H9 (cell line): ENCODE measurements at regions not wholly inside any gene's neighbourhood (a gene's known extent, or its start where the extent isn't known, plus 50 kb on each side); places are given as distances from the start of the nearest gene placed in this dataset.
"Not testable (repeated sequence)": the region's sequence is repeated elsewhere in the genome, so short reads cannot be mapped to it uniquely, and the experiment has no call there.

Experiments used
- DNase-seq: peaks from one replicate; pipeline ENCODE4 v3.0.0-alpha.2; 2017
- H2AFZ ChIP-seq: one replicate; pipeline ENCODE4 v1.6.1; 2013; ENCODE audit warnings: mild to moderate bottlenecking, low read length, control low read depth, moderate library complexity
- H2AK5ac ChIP-seq: 2 replicates; pipeline ENCODE4 v1.6.1; 2013; ENCODE audit warnings: low read length, control low read depth, mixed read lengths; ENCODE audit not compliant: insufficient read length
- H2BK120ac ChIP-seq: one replicate; pipeline ENCODE4 v1.6.1; 2013; ENCODE audit warnings: low read depth, mild to moderate bottlenecking, low read length, control low read depth, inconsistent platforms; ENCODE audit not compliant: poor library complexity, severe bottlenecking
- H2BK12ac ChIP-seq: 2 replicates; pipeline ENCODE4 v1.6.1; 2013; ENCODE audit warnings: low read length, control low read depth, mixed read lengths, low read depth; ENCODE audit not compliant: insufficient read length
- H2BK15ac ChIP-seq: 2 replicates; pipeline ENCODE4 v1.6.1; 2013; ENCODE audit warnings: low read depth, low read length, control low read depth
- H2BK20ac ChIP-seq: one replicate; pipeline ENCODE4 v1.6.1; 2013; ENCODE audit warnings: low read depth, mild to moderate bottlenecking, low read length, control low read depth, inconsistent platforms; ENCODE audit not compliant: poor library complexity, severe bottlenecking
- H2BK5ac ChIP-seq: 2 replicates; pipeline ENCODE4 v1.6.1; 2013; ENCODE audit warnings: low read length, control low read depth, mixed read lengths; ENCODE audit not compliant: insufficient read length
- H3K14ac ChIP-seq: 2 replicates; pipeline ENCODE4 v1.6.1; 2013; ENCODE audit warnings: low read length, control low read depth; ENCODE audit not compliant: insufficient read depth
- H3K18ac ChIP-seq: 2 replicates; pipeline ENCODE4 v1.6.1; 2013; ENCODE audit warnings: low read depth, mild to moderate bottlenecking, mixed read lengths, low read length, control low read depth; ENCODE audit not compliant: insufficient read length
- H3K23ac ChIP-seq: 2 replicates; pipeline ENCODE4 v1.6.1; 2013; ENCODE audit warnings: low read length, control low read depth, mixed read lengths, low read depth; ENCODE audit not compliant: insufficient read length
- H3K23me2 ChIP-seq: 2 replicates; pipeline ENCODE4 v1.6.1; 2013; ENCODE audit warnings: low read depth, mild to moderate bottlenecking, mixed read lengths, low read length, control low read depth; ENCODE audit not compliant: insufficient read length, poor library complexity, severe bottlenecking
- H3K27ac ChIP-seq: 2 replicates; pipeline ENCODE4 v1.5.1; 2013; ENCODE audit warnings: low read length, control low read depth, mixed read lengths, low read depth; ENCODE audit not compliant: insufficient read length
- H3K27me3 ChIP-seq: 2 replicates; pipeline ENCODE4 v1.6.1; 2013; ENCODE audit warnings: low read length, control low read depth, inconsistent platforms; ENCODE audit not compliant: insufficient read depth
- H3K4ac ChIP-seq: 2 replicates; pipeline ENCODE4 v1.6.1; 2013; ENCODE audit warnings: low read depth, mild to moderate bottlenecking, control low read depth, inconsistent platforms, low read length, moderate library complexity
- H3K4me1 ChIP-seq: 2 replicates; pipeline ENCODE4 v1.6.1; 2013; ENCODE audit warnings: low read length, control low read depth, inconsistent platforms; ENCODE audit not compliant: insufficient read depth
- H3K4me2 ChIP-seq: 2 replicates; pipeline ENCODE4 v1.6.1; 2013; ENCODE audit warnings: low read length, control low read depth, mixed read lengths; ENCODE audit not compliant: insufficient read length, insufficient read depth
- H3K56ac ChIP-seq: 2 replicates; pipeline ENCODE4 v1.6.1; 2013; ENCODE audit warnings: low read depth, mild to moderate bottlenecking, mixed read lengths, low read length, control low read depth; ENCODE audit not compliant: insufficient read length
- H3K79me1 ChIP-seq: 2 replicates; pipeline ENCODE4 v1.6.1; 2013; ENCODE audit warnings: low read depth, mild to moderate bottlenecking, moderate library complexity, low read length, control low read depth, inconsistent platforms; ENCODE audit not compliant: insufficient read depth, poor library complexity, severe bottlenecking
- H3K79me2 ChIP-seq: 2 replicates; pipeline ENCODE4 v1.6.1; 2013; ENCODE audit warnings: low read length, control low read depth, inconsistent platforms; ENCODE audit not compliant: insufficient read depth
- H3K9ac ChIP-seq: 2 replicates; pipeline ENCODE4 v1.6.1; 2013; ENCODE audit warnings: low read length, control low read depth, mixed read lengths; ENCODE audit not compliant: insufficient read length; ENCODE audit errors: extremely low read depth
- H3K9me3 ChIP-seq: one replicate; pipeline ENCODE4 v1.6.1; 2013; ENCODE audit warnings: low read depth, low read length, inconsistent platforms; ENCODE audit not compliant: control insufficient read depth
- H3T11ph ChIP-seq: one replicate; pipeline ENCODE4 v1.6.1; 2013; ENCODE audit warnings: mild to moderate bottlenecking, low read length, control low read depth, inconsistent platforms
- H4K20me1 ChIP-seq: one replicate; pipeline ENCODE4 v1.6.1; 2013; ENCODE audit not compliant: control insufficient read depth, insufficient read length, insufficient read depth
- H4K5ac ChIP-seq: 2 replicates; pipeline ENCODE4 v1.6.1; 2013; ENCODE audit warnings: low read depth, mild to moderate bottlenecking, mixed read lengths, low read length, control low read depth; ENCODE audit not compliant: insufficient read length
- H4K8ac ChIP-seq: replicated peaks from 2 replicates; pipeline ENCODE4 v1.6.1; 2013; ENCODE audit warnings: low read length, control low read depth, mixed read lengths, low read depth; ENCODE audit not compliant: insufficient read length
- H4K91ac ChIP-seq: 2 replicates; pipeline ENCODE4 v1.6.1; 2013; ENCODE audit warnings: low read depth, mild to moderate bottlenecking, moderate library complexity, mixed read lengths, low read length, control low read depth; ENCODE audit not compliant: insufficient read length
- H3K27ac Mint-ChIP-seq, 3 experiments: 2 replicates in 2 of 3; 3 replicates in 1 of 3; pipeline ENCODE4 v1.8.0; 2020 to 2021; ENCODE audit warnings: mixed read lengths in 3 of 3, mild to moderate bottlenecking in 1 of 3, moderate library complexity in 1 of 3
- H3K27me3 Mint-ChIP-seq: 2 replicates; pipeline ENCODE4 v1.8.0; 2021; ENCODE audit warnings: low read depth, mild to moderate bottlenecking, moderate library complexity, mixed read lengths
- H3K36me3 Mint-ChIP-seq, 3 experiments: 2 replicates in 2 of 3; 3 replicates in 1 of 3; pipeline ENCODE4 v1.8.0; 2020 to 2021; ENCODE audit warnings: low read depth in 3 of 3, mixed read lengths in 3 of 3; ENCODE audit not compliant: insufficient read depth in 1 of 3
- H3K4me1 Mint-ChIP-seq, 2 experiments: 2 replicates each; pipeline ENCODE4 v1.8.0; 2020; ENCODE audit warnings: mixed read lengths in 2 of 2
- H3K4me3 Mint-ChIP-seq, 2 experiments: 2 replicates in 1 of 2; 3 replicates in 1 of 2; pipeline ENCODE4 v1.8.0; 2020 to 2021; ENCODE audit warnings: mild to moderate bottlenecking in 2 of 2, mixed read lengths in 2 of 2, moderate library complexity in 1 of 2
- H3K9me3 Mint-ChIP-seq, 2 experiments: 2 replicates in 1 of 2; 3 replicates in 1 of 2; pipeline ENCODE4 v1.8.0; 2020; ENCODE audit warnings: mild to moderate bottlenecking in 2 of 2, mixed read lengths in 2 of 2, moderate library complexity in 1 of 2
- WGBS: extraction: QIAGEN DNeasy Blood & Tissue Kit; methylation state at CpG from one replicate; pipeline ENCODE4 v1.1.7; 2013; ENCODE audit warnings: missing lambda C conversion rate, low lambda C conversion rate, mixed read lengths; ENCODE audit not compliant: insufficient read length; ENCODE audit errors: extremely low coverage; 5-methylcytosine and 5-hydroxymethylcytosine counted together
- TF ChIP-seq, protein P1 (sequence below): fragments of 200-600 bp; sonication (generic); conservative IDR thresholded peaks from 3 replicates; pipeline ENCODE4 v1.8.0; 2021; ENCODE audit warnings: antibody characterized with exemption, mild to moderate bottlenecking

DNA sequence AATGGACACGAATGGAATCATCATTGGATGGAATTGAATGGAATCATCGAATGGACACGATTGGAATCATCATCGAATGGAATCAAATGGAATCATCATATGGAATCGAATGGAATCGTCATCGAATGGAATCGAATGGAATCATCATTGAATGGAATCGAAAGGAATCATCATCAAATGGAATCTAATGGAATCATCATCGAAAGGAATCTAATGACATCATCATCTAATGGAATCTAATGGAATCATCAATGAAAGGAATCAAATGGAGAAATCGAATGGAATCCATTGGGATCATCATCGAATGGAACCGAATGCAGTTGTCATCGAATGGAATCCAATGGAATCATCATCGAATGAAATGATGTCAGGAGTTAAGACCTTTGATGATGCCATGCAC lies 154.9 kb downstream of the SHCBP1 start:
- H3K36me3 Mint-ChIP-seq, result peaks cover 16 to 28% (median 18%) of the 10 kb centered on the region in 3 experiments
- no peaks in the 10 kb centered on the region for H3K79me1 ChIP-seq
- peaks cover 73% of the 10 kb centered on the region for H3K9me3 ChIP-seq
- H3K23me2 ChIP-seq, result no peaks in the 10 kb centered on the region
- no peak overlapping the region for H3K18ac ChIP-seq
- no peak overlapping the region for H3T11ph ChIP-seq
- no peaks in the 10 kb centered on the region for H3K4me1 Mint-ChIP-seq
- H3K27ac Mint-ChIP-seq, result no peak overlapping the region
- H2BK20ac ChIP-seq, result no peak overlapping the region
- H3K4me2 ChIP-seq, result no peak overlapping the region
- no peak overlapping the region for H2BK5ac ChIP-seq
- H3K27me3 Mint-ChIP-seq, result peaks cover 8% of the 10 kb centered on the region
- WGBS, result no CpG with 5 or more reads among the region's 15 CpGs
- peaks cover 81 to 87% of the 10 kb centered on the region in 2 experiments for H3K9me3 Mint-ChIP-seq
- no peak overlapping the region for H4K5ac ChIP-seq
- H3K79me2 ChIP-seq, result no peaks in the 10 kb centered on the region
- no peak overlapping the region for H4K8ac ChIP-seq
- H2AK5ac ChIP-seq, result no peak overlapping the region
- no peak overlapping the region for H3K56ac ChIP-seq
- no peak overlapping the region for H2BK12ac ChIP-seq
- no peak overlapping the region for H3K9ac ChIP-seq
- no peaks in the 10 kb centered on the region for H3K27me3 ChIP-seq
- no peak overlapping the region for H2BK120ac ChIP-seq
- no peak overlapping the region for H4K91ac ChIP-seq
- no peak overlapping the region for H2BK15ac ChIP-seq
- no peaks in the 10 kb centered on the region for H3K4me1 ChIP-seq
- H3K4ac ChIP-seq, result no peak overlapping the region
- H3K27ac ChIP-seq, result no peak overlapping the region
- no peak overlapping the region for H3K4me3 Mint-ChIP-seq
- H3K14ac ChIP-seq, result no peak overlapping the region
- TF ChIP-seq, protein P1, sequence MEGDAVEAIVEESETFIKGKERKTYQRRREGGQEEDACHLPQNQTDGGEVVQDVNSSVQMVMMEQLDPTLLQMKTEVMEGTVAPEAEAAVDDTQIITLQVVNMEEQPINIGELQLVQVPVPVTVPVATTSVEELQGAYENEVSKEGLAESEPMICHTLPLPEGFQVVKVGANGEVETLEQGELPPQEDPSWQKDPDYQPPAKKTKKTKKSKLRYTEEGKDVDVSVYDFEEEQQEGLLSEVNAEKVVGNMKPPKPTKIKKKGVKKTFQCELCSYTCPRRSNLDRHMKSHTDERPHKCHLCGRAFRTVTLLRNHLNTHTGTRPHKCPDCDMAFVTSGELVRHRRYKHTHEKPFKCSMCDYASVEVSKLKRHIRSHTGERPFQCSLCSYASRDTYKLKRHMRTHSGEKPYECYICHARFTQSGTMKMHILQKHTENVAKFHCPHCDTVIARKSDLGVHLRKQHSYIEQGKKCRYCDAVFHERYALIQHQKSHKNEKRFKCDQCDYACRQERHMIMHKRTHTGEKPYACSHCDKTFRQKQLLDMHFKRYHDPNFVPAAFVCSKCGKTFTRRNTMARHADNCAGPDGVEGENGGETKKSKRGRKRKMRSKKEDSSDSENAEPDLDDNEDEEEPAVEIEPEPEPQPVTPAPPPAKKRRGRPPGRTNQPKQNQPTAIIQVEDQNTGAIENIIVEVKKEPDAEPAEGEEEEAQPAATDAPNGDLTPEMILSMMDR, result no peak
- H4K20me1 ChIP-seq, result no peaks in the 10 kb centered on the region
- H3K23ac ChIP-seq, result no peak overlapping the region
- H2AFZ ChIP-seq, result no peak overlapping the region
- no peak for DNase-seq

DNA sequence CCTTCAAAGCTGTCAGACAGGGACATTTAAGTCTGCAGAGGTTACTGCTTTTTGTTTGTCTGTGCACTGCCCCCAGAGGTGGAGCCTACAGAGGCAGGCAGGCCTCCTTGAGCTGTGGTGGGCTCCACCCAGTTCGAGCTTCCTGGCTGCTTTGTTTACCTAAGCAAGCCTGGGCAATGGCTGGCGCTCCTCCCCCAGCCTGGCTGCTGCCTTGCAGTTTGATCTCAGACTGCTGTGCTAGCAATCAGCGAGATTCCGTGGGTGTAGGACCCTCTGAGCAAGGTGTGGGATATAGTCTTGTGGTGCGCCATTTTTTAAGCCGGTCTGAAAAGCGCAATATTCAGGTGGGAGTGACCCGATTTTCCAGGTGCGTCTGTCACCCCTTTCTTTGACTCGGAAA lies 166.4 kb downstream of the SHCBP1 start:
- H3K9ac ChIP-seq, H3K79me2 ChIP-seq, H3K27me3 ChIP-seq, H4K8ac ChIP-seq, H3K4me3 Mint-ChIP-seq, H3K14ac ChIP-seq, H4K20me1 ChIP-seq, H3K23ac ChIP-seq, H3K9me3 ChIP-seq, H3K27ac Mint-ChIP-seq, H2BK5ac ChIP-seq, H4K91ac ChIP-seq, H3K27me3 Mint-ChIP-seq, DNase-seq, H3K79me1 ChIP-seq, H3K4me2 ChIP-seq, H2BK15ac ChIP-seq, H2BK120ac ChIP-seq, H3K23me2 ChIP-seq, H2BK12ac ChIP-seq, H3K4ac ChIP-seq, H4K5ac ChIP-seq, H3K18ac ChIP-seq, H3K4me1 Mint-ChIP-seq, H2BK20ac ChIP-seq, H3K27ac ChIP-seq, H3T11ph ChIP-seq, H2AK5ac ChIP-seq, H3K4me1 ChIP-seq, H3K36me3 Mint-ChIP-seq, H3K56ac ChIP-seq, H2AFZ ChIP-seq: not testable (repeated sequence)
- WGBS, result no CpG with 5 or more reads among the region's 10 CpGs
- H3K9me3 Mint-ChIP-seq, result peaks cover 48 to 52% of the 10 kb centered on the region in 2 experiments
